ENCODE measurements at regions not wholly inside any gene's neighbourhood (a gene's known extent, or its start where the extent isn't known, plus 50 kb on each side); places are given as distances from the start of the nearest gene placed in this dataset.
"Not testable (repeated sequence)": the region's sequence is repeated elsewhere in the genome, so short reads cannot be mapped to it uniquely, and the experiment has no call there.

GRCh38 chr3:182138393-182138792 is 426.7 kb downstream of the SOX2 start:
- DNase-seq (ENCODE audit: low spot score): no peak

GRCh38 chr3:182139627-182140357 is 428.1 kb downstream of the SOX2 start:
- no peak for DNase-seq (ENCODE audit: low spot score)

- DNase-seq (ENCODE audit: low spot score): no peak
Measured at GRCh38 chr3:182142928-182143327, 431.2 kb downstream of the SOX2 start.

- no peak for DNase-seq (ENCODE audit: low spot score)
Measured at GRCh38 chr3:182143903-182144302, 432.2 kb downstream of the SOX2 start.

GRCh38 chr3:182148360-182148759 is 436.6 kb downstream of the SOX2 start:
- no peak for DNase-seq (ENCODE audit: low spot score)

GRCh38 chr3:182149594-182149993 is 437.9 kb downstream of the SOX2 start:
- DNase-seq (ENCODE audit: low spot score): no peak

- DNase-seq (ENCODE audit: low spot score): not testable (repeated sequence)
Measured at GRCh38 chr3:182156326-182156725, 444.6 kb downstream of the SOX2 start.

- no peak for DNase-seq (ENCODE audit: low spot score)
Measured at GRCh38 chr3:182165234-182165633, 453.5 kb downstream of the SOX2 start.

GRCh38 chr3:182172534-182172933 is 460.8 kb downstream of the SOX2 start:
- DNase-seq (ENCODE audit: low spot score): no peak

- DNase-seq (ENCODE audit: low spot score): no peak
Measured at GRCh38 chr3:182178488-182179200, 466.9 kb downstream of the SOX2 start.

GRCh38 chr3:182179631-182180030 is 467.9 kb downstream of the SOX2 start:
- DNase-seq (ENCODE audit: low spot score): no peak

GRCh38 chr3:182180654-182181385 is 469.1 kb downstream of the SOX2 start:
- no peak for DNase-seq (ENCODE audit: low spot score)

- DNase-seq (ENCODE audit: low spot score): no peak
Measured at GRCh38 chr3:182182531-182182968, 470.8 kb downstream of the SOX2 start.

GRCh38 chr3:182183716-182184430 is 472.1 kb downstream of the SOX2 start:
- no peak for DNase-seq (ENCODE audit: low spot score)

GRCh38 chr3:182185313-182185712 is 473.6 kb downstream of the SOX2 start:
- no peak for DNase-seq (ENCODE audit: low spot score)

GRCh38 chr3:182190056-182190455 is 478.3 kb downstream of the SOX2 start:
- DNase-seq (ENCODE audit: low spot score): no peak

GRCh38 chr3:182198345-182198744 is 486.6 kb downstream of the SOX2 start:
- DNase-seq (ENCODE audit: low spot score): no peak

- peak; percentile 6 for DNase-seq (ENCODE audit: low spot score)
Measured at GRCh38 chr3:182201456-182202168, 489.9 kb downstream of the SOX2 start.

- peak; percentile 46 for DNase-seq (ENCODE audit: low spot score)
Measured at GRCh38 chr3:182212479-182213076, 500.9 kb downstream of the SOX2 start.

- DNase-seq (ENCODE audit: low spot score): no peak
Measured at GRCh38 chr3:182214416-182214815, 502.7 kb downstream of the SOX2 start.

- DNase-seq (ENCODE audit: low spot score): no peak
Measured at GRCh38 chr3:182215881-182216280, 504.2 kb downstream of the SOX2 start.

All from Ammon's horn (tissue), 1 donor.